NCI-H128 (cell line): ENCODE measurements at regions not wholly inside any gene's neighbourhood (a gene's known extent, or its start where the extent isn't known, plus 50 kb on each side); places are given as distances from the start of the nearest gene placed in this dataset.

Source experiments
- DNase-seq: peaks from one replicate; lab custom pipeline; 2025; ENCODE audit not compliant: unreplicated experiment; lab: John Stamatoyannopoulos, UW

GRCh38 chr14:76657404-76657803, 103.9 kb upstream of the VASH1 start:
- DNase-seq = no peak

- no peak for DNase-seq
These were observed 103.4 kb upstream of the VASH1 start for GRCh38 chr14:76657846-76658245.

- no peak for DNase-seq
These were observed 98.7 kb upstream of the VASH1 start for GRCh38 chr14:76662580-76662979.

DNA sequence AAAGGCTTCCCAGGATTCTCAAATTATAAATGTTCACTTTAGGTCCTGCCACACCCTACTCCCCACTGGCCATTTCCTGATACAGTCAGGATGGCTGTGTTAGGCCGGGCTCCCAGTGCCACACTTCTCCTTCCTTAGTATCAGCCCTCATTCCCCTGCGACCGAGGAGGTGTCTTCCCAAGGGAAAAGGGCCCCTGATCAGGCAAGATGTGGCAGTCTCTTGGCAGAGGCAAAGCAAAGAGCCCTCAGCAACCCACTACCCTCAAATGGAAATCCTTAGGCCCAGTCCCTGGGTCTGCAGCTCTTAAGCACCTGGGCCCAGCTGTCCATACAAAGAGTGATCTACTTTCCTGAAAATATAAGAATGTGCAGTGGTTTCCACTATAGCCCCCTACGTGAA, 96.5 kb upstream of the VASH1 start:
- DNase-seq = no peak

DNA sequence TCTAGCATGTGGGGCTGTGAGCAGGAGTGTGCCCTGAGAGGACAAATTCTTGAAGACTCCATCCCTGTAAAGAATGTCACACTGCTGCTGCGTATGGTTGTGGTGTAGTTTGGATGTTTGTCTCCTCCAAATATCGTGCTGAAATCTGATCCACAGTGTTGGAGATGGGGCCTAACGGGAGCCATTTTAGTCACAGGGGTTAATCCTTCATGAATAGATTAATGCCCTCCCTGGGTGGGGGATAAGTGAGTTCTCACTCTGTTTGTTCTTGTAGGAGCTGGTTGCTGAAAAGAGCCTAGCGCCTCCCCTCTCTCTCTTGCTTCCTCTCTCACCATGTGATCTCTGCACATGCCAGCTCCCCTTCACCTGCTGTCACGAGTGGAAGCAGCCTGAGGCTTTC, 94.5 kb upstream of the VASH1 start:
- DNase-seq = no peak

DNA sequence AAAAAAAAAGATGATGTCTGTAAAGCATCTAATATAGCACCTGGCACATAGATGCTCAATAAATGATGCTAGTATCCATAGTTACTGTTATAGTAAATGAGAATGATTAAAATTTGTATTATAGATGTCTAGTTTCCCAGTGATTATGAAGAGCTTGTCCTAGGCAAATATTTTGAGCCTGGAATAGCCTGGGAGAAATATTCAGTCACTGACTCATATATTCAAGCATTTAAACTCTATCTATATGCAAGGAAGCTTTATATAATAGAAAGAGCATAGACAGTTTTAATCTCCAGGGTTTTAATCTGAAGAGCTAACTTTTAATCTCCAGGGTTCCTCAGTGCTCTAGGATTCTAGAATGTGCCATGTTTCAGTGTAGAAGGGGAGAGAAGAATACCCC, 91.5 kb upstream of the VASH1 start:
- no peak for DNase-seq

DNA sequence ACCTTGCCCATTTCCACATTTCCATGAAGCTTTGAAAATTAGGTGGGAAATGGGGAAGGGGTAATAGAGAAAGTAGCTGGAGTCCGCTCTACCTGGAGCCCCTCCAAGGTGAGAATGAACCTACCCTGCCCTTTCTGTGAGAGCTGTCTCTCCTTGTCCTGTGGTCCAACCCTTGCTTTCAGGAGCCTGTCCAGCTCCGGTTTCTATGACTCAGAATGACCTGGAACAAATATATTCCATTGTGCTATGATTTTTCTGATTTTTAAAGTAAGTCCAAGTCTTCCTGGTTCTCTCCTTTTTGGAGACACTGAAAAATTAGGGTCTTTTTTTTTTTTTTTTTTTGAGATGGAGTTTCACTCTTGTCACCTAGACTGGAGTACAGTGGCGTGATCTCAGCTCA, 89.1 kb upstream of the VASH1 start:
- no peak for DNase-seq

DNA sequence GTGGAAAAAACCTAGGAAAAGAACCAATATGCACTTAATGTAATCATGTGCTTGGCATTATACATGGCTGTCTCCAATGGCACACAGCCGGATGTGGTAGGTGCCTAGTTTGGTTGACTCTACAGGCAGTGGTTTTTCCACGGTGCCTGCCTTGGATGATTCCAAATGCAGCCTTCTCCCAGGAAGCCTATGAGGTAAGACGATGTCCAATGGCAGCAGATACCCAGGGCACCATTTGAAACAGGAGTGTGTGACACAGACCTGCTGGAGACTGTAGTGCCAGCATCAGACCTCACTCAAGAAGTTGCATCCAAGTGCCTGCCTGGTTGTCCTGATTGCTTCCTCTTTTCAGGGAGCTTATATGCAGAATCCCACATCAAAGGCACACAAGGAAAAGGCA, 88.0 kb upstream of the VASH1 start:
- no peak for DNase-seq

GRCh38 chr14:76675046-76675445, 86.2 kb upstream of the VASH1 start:
- no peak for DNase-seq

DNA sequence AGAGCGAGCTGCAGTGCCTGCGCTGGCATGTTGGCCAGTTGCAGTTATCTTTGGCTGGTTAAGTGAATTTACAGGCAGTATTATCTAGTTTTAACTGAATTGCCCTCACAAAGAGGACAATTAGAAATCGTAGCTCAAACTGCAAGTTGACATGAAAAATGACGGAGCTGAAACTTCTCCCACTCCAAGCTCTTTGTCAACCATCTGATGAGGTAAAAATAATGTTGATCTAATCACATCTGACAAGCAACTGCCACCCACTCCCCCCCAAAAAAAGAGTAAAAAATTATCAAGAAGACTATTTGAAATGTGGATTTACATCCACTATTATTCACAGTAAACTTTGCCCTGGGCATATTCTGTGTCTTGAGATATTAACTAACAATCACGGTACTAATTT, 84.7 kb upstream of the VASH1 start:
- no peak for DNase-seq

GRCh38 chr14:76677534-76678145, 83.6 kb upstream of the VASH1 start:
- no peak for DNase-seq

DNA sequence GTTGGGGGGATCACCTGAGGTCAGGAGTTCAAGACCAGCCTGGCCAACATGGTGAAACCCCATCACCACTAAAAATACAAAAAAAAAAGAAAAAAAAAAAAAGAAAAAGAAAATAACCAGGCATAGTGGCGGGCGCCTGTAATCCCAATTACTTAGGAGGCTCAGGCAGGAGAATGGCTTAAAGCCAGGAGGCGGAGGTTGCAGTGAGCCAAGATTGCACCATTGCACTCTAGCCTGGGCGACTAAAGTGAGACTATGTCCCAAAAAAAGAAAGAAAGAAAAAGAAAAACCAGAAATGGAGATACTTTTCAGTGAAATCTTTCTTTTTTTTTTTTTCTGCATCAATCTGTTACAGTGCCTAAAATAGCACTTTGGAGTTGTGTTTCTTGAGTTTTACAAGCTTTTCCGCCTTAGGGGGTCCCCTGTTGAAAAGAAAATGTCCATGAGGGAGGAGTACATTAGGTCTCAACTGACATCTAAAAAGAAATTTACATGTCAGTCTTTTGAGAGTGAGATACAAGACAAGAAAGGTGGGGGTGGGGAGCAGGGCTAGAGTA, 82.9 kb upstream of the VASH1 start:
- no peak for DNase-seq

- DNase-seq = no peak
These were observed 78.9 kb upstream of the VASH1 start for GRCh38 chr14:76682367-76682766.

DNA sequence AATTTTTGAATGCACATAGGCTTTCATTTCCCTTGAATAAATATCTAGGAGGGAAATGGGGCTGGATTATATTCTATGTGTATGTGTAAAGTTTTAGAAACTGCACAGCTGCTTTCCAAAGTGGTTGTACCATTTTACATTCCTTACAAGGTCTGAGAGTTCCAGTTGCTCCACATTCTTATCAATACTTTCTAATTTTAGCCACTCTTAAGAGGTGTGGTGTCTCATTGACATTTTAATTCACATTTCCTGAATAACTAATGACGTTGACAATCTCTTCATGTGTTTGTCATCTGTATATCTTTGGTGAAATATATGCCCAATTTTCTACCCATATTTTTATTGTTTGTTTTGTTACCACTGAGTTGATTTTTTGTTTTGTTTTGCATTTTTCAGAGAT, 74.6 kb upstream of the VASH1 start:
- no peak for DNase-seq

GRCh38 chr14:76687611-76688382, 73.5 kb upstream of the VASH1 start:
- no peak for DNase-seq

- DNase-seq = no peak
These were observed 72.9 kb upstream of the VASH1 start for GRCh38 chr14:76688383-76688671.

GRCh38 chr14:76690502-76691105, 70.7 kb upstream of the VASH1 start:
- no peak for DNase-seq

DNA sequence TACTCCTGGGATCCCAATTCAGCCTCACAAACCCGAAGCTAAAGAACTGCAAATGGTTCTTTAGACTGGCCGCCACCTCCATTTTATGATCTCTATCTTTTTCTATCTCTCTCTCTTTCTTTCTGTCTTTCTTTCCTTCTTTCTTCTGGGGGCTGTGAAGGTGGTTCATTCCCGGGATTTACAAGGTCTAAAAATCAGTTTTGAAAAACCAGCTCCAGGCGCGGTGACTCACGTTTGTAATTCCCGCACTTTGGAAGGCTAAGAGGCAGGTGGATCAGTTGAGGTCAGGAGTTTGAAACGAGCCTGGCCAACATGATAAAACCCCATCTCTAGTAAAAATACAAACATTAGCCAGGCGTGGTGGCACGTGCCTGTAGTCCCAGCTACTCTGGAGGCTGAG, 67.2 kb upstream of the VASH1 start:
- DNase-seq = no peak

DNA sequence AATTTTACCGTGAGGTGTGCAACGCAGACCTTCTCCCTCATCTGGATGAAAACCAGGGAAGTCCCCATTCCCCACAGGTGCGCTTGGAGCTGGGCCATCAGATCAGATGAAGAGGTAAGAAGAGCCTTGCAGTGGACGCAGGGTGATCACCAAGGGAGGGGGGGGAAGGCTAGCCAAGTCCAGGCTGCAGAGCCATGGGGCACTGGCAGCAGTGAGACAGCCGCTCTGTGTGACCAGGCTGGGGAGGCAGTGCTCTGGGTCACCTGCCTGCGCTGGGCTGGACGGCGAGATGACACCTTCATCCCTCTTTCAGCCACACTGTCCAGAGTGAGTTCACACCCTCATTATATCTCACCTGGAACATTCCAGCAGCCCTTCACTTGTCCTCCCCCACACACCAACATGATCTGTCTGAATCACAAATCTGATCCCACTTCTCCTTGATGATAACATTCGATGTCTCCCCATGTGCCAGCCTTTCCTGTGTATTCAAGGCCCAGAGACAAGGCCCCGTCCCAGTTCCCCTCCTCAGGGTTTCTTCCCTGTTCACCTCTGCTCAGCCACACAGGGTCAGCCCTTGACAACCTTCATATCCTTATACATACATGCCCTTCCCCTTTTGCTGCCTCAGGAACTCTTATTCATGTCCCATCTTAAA, 65.9 kb upstream of the VASH1 start:
- DNase-seq = no peak

- no peak for DNase-seq
These were observed 64.9 kb upstream of the VASH1 start for GRCh38 chr14:76696361-76696760.

GRCh38 chr14:76696791-76697190, 64.5 kb upstream of the VASH1 start:
- no peak for DNase-seq
